ENCODE measurements at regions not wholly inside any gene's neighbourhood (a gene's known extent, or its start where the extent isn't known, plus 50 kb on each side); places are given as distances from the start of the nearest gene placed in this dataset.

DNA sequence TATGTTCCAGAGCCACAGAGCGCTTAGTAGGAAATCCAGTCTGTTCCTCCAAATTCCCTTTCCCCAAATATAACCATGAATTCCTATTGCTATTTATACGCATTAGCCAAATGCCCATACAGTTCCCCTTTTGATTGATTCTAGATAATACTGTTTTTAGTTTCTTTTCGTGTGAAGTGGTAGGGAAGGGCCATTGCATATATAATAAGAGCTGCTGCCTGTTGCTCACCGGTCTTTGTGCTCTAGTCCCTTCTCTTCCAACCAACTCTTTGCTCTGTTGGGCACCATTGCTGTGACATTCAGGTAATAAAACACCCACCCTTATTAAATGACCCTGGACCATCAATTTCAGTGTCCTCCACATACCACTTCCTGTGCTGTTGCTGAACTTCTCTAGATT is 379.9 kb upstream of the KCNMB2 start:
- TF ChIP-seq, protein P1, sequence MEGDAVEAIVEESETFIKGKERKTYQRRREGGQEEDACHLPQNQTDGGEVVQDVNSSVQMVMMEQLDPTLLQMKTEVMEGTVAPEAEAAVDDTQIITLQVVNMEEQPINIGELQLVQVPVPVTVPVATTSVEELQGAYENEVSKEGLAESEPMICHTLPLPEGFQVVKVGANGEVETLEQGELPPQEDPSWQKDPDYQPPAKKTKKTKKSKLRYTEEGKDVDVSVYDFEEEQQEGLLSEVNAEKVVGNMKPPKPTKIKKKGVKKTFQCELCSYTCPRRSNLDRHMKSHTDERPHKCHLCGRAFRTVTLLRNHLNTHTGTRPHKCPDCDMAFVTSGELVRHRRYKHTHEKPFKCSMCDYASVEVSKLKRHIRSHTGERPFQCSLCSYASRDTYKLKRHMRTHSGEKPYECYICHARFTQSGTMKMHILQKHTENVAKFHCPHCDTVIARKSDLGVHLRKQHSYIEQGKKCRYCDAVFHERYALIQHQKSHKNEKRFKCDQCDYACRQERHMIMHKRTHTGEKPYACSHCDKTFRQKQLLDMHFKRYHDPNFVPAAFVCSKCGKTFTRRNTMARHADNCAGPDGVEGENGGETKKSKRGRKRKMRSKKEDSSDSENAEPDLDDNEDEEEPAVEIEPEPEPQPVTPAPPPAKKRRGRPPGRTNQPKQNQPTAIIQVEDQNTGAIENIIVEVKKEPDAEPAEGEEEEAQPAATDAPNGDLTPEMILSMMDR (IDR thresholded peaks at IDR 0.05; ENCODE audit: low read depth, low read length, missing input control), result no peak
- TF ChIP-seq TAF1 (conservative IDR thresholded peaks at IDR 0.05) (no peak), HNF4G (IDR thresholded peaks at IDR 0.05) (no peak)
- TF ChIP-seq, protein P2, sequence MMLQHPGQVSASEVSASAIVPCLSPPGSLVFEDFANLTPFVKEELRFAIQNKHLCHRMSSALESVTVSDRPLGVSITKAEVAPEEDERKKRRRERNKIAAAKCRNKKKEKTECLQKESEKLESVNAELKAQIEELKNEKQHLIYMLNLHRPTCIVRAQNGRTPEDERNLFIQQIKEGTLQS (IDR thresholded peaks at IDR 0.05), result no peak
